Endodermal cell (in vitro differentiated cells): ENCODE measurements at regions not wholly inside any gene's neighbourhood (a gene's known extent, or its start where the extent isn't known, plus 50 kb on each side); places are given as distances from the start of the nearest gene placed in this dataset.

Experiments used
- DNase-seq: peaks from one replicate; pipeline ENCODE4 v3.0.0-alpha.2; 2017
- H3K27ac ChIP-seq: 2 replicates; pipeline ENCODE4 v1.5.1; 2013; ENCODE audit warnings: mild to moderate bottlenecking, low read depth, low read length, moderate library complexity
- H3K27me3 ChIP-seq: 2 replicates; pipeline ENCODE4 v1.6.1; 2013; ENCODE audit warnings: mild to moderate bottlenecking, low read length, moderate library complexity; ENCODE audit not compliant: insufficient read depth, control insufficient read depth, poor library complexity, severe bottlenecking
- H3K36me3 ChIP-seq: 2 replicates; pipeline ENCODE4 v1.7.0; 2013; ENCODE audit warnings: mild to moderate bottlenecking, low read length, moderate library complexity; ENCODE audit not compliant: control insufficient read depth, insufficient read depth
- H3K4me1 ChIP-seq: one replicate; pipeline ENCODE4 v1.7.0; 2013; ENCODE audit warnings: low read length; ENCODE audit not compliant: control insufficient read depth, insufficient read depth
- H3K4me3 ChIP-seq: 2 replicates; pipeline ENCODE4 v1.5.1; 2013; ENCODE audit warnings: mild to moderate bottlenecking, low read length, moderate library complexity
- H3K9ac ChIP-seq: 2 replicates; pipeline ENCODE4 v1.6.1; 2013; ENCODE audit warnings: mild to moderate bottlenecking, low read length, moderate library complexity; ENCODE audit not compliant: poor library complexity, severe bottlenecking; ENCODE audit errors: extremely low read depth
- H3K9me3 ChIP-seq: 2 replicates; pipeline ENCODE4 v1.6.1; 2013; ENCODE audit warnings: mild to moderate bottlenecking, low read length, moderate library complexity; ENCODE audit not compliant: control insufficient read depth
- H3K27ac Mint-ChIP-seq: 2 replicates; pipeline ENCODE4 v1.8.0; 2020; ENCODE audit warnings: mixed read lengths
- H3K27me3 Mint-ChIP-seq: 2 replicates; pipeline ENCODE4 v1.8.0; 2021; ENCODE audit warnings: mild to moderate bottlenecking, mixed read lengths; ENCODE audit not compliant: insufficient read depth
- H3K36me3 Mint-ChIP-seq: 2 replicates; pipeline ENCODE4 v1.8.0; 2020; ENCODE audit warnings: low read depth, mixed read lengths
- H3K4me1 Mint-ChIP-seq: 2 replicates; pipeline ENCODE4 v1.8.0; 2020; ENCODE audit warnings: mixed read lengths
- H3K4me3 Mint-ChIP-seq: 2 replicates; pipeline ENCODE4 v1.8.0; 2020; ENCODE audit warnings: mild to moderate bottlenecking, moderate library complexity, mixed read lengths
- H3K9me3 Mint-ChIP-seq: 2 replicates; pipeline ENCODE4 v1.8.0; 2020; ENCODE audit warnings: mild to moderate bottlenecking, mixed read lengths
- CTCF ChIP-seq: fragments of 200-600 bp; sonication (generic); conservative IDR thresholded peaks from 2 replicates; pipeline ENCODE4 v1.5.0; 2021; ENCODE audit warnings: antibody characterized with exemption, mild to moderate bottlenecking
- WGBS, 2 experiments: methylation state at CpG; one replicate each; pipeline versions ENCODE4 v1.1.5 to v1.1.7; 2013; ENCODE audit warnings: missing lambda C conversion rate in 2 of 2, mixed read lengths in 1 of 2; ENCODE audit not compliant: insufficient coverage in 1 of 2, insufficient read length in 1 of 2; 5-methylcytosine and 5-hydroxymethylcytosine counted together

- Histone ChIP-seq H3K4me3 (no peak overlapping the region), H3K27me3 (no peaks in the 10 kb centered on the region), H3K27ac (no peak overlapping the region), H3K9ac (no peak overlapping the region), H3K4me1 (peaks cover 32% of the 10 kb centered on the region), H3K36me3 (no peaks in the 10 kb centered on the region), H3K9me3 (no peaks in the 10 kb centered on the region)
- Mint-ChIP-seq H3K36me3 (no peaks in the 10 kb centered on the region), H3K27ac (no peak overlapping the region), H3K27me3 (no peaks in the 10 kb centered on the region), H3K4me1 (peaks cover 83% of the 10 kb centered on the region), H3K4me3 (no peak overlapping the region), H3K9me3 (no peaks in the 10 kb centered on the region)
- no peak for DNase-seq
- WGBS, 2 experiments, result 100% methylated on average over 2 of the region's 2 CpGs; no CpG with 5 or more reads in 1 of the 2 experiments
- no peak for TF ChIP-seq CTCF
These were observed 451.0 kb downstream of the SLC4A3 start for GRCh38 chr2:220078439-220078838.

DNA sequence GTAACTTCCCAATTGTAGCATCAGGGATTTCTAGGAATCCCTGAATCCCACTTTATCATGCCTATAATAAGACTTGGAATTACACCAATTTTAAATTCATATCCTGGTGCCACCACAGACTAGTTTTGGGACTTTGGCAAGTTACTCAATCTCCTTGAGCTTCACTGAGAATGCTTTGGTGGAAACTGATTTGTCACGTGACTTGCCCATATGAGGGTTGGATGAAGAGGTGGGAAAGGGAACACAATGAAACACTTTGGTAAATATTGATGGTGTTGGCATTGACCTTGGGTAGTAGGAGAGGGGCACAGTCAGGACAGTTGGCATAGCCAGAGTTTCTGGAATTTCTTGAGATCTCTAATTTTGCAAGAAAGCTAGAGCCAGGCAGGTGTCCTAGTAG is 452.2 kb downstream of the SLC4A3 start:
- Mint-ChIP-seq H3K4me3 (no peak overlapping the region), H3K4me1 (peaks cover 73% of the 10 kb centered on the region), H3K36me3 (no peaks in the 10 kb centered on the region), H3K9me3 (no peaks in the 10 kb centered on the region), H3K27ac (no peak overlapping the region), H3K27me3 (peaks cover 6% of the 10 kb centered on the region)
- 97 to 100% methylated on average over 1 of the region's 1 CpG for WGBS, 2 experiments
- Histone ChIP-seq H3K36me3 (no peaks in the 10 kb centered on the region), H3K4me3 (no peak overlapping the region), H3K4me1 (peaks cover 26% of the 10 kb centered on the region), H3K27ac (no peak overlapping the region), H3K9me3 (no peaks in the 10 kb centered on the region), H3K27me3 (no peaks in the 10 kb centered on the region), H3K9ac (no peak overlapping the region)
- no peak for DNase-seq
- no peak for TF ChIP-seq CTCF

GRCh38 chr2:220081171-220081570 is 453.7 kb downstream of the SLC4A3 start:
- H3K4me1 ChIP-seq, result peaks cover 15% of the 10 kb centered on the region
- H3K36me3 Mint-ChIP-seq, result no peaks in the 10 kb centered on the region
- no peaks in the 10 kb centered on the region for H3K36me3 ChIP-seq
- H3K9ac ChIP-seq, result no peak overlapping the region
- H3K4me1 Mint-ChIP-seq, result peaks cover 59% of the 10 kb centered on the region
- WGBS, 2 experiments, result 81 to 93% methylated on average over 3 to 4 of the region's 4 CpGs
- H3K9me3 ChIP-seq, result no peaks in the 10 kb centered on the region
- no peak overlapping the region for H3K4me3 ChIP-seq
- no peak for TF ChIP-seq CTCF
- peaks cover 10% of the 10 kb centered on the region for H3K27me3 Mint-ChIP-seq
- H3K27ac Mint-ChIP-seq, result peak overlapping the region; percentile 26
- peak; percentile 56 for DNase-seq
- H3K27ac ChIP-seq, result no peak overlapping the region
- H3K27me3 ChIP-seq, result no peaks in the 10 kb centered on the region
- peak overlapping the region; percentile 15 for H3K4me3 Mint-ChIP-seq
- no peaks in the 10 kb centered on the region for H3K9me3 Mint-ChIP-seq
